GM20000 (cell line): ENCODE measurements at regions not wholly inside any gene's neighbourhood (a gene's known extent, or its start where the extent isn't known, plus 50 kb on each side); places are given as distances from the start of the nearest gene placed in this dataset.

ENCODE experiments used
- DNase-seq: peaks from one replicate; pipeline ENCODE4 v3.0.0; 2012; ENCODE audit warnings: low spot score
- TF ChIP-seq, protein P1 (sequence below): IDR thresholded peaks from 2 replicates; pipeline ENCODE4 v1.5.1; 2012; ENCODE audit warnings: mild to moderate bottlenecking, control low read depth; ENCODE audit errors: extremely low read depth, missing control alignments

DNA sequence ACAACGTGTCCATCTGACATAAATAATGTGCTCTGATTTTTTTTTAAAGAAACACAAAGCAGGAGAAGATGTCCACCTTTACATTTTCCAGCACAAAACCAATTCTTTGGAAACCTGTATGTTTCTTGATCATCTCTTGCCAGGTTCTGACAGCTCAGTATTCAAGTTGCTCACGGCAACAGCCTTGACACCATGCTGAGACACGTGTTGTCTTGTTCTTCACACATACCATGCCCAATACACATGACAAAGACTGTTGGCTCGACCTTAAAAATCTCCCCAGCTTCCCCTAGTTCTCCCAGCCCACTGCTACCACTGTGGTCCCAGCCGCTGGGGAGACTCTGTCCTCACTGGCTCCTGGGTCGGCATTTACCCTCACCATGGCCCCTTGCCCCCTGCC is 518.9 kb downstream of the PREX1 start:
- TF ChIP-seq, protein P1, sequence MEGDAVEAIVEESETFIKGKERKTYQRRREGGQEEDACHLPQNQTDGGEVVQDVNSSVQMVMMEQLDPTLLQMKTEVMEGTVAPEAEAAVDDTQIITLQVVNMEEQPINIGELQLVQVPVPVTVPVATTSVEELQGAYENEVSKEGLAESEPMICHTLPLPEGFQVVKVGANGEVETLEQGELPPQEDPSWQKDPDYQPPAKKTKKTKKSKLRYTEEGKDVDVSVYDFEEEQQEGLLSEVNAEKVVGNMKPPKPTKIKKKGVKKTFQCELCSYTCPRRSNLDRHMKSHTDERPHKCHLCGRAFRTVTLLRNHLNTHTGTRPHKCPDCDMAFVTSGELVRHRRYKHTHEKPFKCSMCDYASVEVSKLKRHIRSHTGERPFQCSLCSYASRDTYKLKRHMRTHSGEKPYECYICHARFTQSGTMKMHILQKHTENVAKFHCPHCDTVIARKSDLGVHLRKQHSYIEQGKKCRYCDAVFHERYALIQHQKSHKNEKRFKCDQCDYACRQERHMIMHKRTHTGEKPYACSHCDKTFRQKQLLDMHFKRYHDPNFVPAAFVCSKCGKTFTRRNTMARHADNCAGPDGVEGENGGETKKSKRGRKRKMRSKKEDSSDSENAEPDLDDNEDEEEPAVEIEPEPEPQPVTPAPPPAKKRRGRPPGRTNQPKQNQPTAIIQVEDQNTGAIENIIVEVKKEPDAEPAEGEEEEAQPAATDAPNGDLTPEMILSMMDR: no peak
- no peak for DNase-seq

DNA sequence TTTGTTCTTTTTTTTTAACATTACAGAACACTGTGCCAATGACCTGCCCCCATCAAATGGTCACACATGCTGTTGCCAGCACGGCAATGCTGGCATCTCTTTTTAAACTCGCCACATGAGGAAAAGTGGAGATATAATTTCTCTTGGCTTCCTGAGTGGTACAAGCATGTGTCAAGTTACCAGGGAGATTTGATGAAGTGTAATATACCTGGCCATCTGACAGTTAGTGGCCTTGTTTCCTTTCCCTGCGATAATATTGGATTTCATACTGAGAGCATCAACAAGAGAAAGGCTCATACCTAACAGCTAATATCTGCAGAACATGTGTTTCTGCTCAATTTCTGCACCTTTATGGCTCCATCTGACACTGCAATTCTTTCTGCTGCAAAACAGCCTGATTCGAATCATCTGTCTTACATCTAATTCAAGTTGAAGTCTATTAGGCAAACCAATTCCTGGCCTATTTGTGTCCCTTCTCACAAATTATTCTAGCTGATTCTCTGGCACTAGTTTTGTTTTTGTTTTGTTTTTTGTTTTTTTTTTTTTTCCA is 519.5 kb downstream of the PREX1 start:
- TF ChIP-seq, protein P1: no peak
- DNase-seq: no peak

DNA sequence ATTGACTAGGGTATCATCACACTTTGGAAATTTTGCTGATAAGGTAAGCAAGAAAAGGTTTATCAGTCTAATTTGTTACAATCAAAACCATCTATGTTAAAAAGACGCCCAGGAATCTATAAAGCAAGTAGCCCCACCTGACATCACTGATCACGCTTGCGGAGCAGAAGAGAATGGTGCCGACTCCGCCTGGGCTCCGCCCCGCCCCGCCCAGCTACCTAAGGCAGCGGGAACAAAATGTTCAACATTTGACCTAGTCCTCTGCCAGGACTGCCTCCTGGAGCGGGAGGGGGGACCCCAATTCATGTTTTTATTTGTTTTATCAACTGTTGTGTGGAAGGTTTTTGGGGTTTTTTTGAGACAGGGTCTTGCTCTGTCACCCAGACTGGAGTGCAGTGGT is 520.5 kb downstream of the PREX1 start:
- TF ChIP-seq, protein P1: no peak
- DNase-seq: no peak

DNA sequence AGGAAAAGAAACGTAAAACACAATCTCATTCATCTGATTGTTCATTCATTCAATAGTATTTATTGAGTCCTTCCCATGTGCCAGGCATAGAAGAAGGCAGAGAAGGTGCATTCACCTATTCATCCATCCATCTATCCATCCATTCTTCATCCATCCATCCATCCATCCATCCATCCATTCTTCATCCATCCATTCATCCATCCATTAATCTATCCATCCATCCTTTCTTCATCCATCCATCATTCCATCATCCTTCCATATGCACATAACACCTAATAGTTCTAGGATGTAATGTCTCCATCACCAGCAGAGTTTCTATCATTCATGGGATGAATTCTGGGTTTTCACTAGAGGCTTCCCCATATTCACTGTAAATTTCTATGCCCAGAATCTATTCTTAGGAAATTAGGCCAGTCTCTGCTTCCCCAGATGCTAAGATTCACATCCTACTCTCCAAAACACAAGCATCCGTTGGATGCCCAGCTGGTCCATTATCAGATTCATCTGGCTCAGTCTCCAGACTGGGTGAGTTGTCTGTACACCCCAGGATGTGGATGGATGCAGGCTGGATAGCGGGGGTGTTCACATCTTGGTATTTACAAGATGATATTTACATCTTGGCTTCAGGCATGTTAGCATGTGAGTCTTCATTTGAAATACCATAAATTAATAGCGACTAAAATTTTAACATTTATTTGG is 517.7 kb upstream of the SULF2 start:
- DNase-seq: no peak
- TF ChIP-seq, protein P1: no peak

DNA sequence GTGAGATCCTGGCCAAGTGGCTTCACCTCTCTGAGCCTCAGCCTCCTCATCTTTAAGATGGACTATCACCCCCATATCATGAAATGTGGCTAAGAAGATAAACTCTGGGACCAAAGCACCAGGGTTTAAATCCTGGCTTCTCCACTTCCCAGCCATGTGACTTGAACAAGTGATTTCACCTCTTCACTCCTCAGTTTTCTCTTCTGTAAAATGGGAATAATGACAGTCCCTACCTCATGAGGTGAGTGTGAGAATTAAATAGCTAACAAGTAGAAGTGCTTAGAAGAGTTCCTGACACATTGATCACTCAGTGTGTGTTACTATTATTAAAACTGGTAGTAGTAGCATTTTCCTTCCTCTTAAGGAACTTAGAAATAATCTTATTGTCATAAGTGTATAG is 516.9 kb upstream of the SULF2 start:
- TF ChIP-seq, protein P1: no peak
- DNase-seq: no peak

DNA sequence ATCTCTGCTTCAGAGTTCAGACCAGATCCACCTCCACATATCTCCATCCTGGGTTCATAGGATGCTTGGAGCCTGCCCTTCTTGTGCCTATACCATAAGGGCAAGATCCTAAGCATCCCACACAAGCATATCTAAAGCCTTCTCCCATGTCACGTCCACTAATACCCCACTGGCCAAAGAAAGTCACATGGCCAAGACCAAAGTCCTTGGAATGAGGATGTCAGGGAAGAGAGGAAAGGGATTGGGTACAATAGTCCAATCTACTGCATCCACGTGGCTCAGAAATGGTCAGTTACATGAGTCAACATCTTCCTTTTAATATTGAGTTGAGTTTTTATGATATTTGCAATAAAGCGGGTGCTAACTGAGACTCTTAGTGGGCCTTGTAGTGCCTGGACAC is 515.9 kb upstream of the SULF2 start:
- no peak for DNase-seq
- TF ChIP-seq, protein P1: no peak

DNA sequence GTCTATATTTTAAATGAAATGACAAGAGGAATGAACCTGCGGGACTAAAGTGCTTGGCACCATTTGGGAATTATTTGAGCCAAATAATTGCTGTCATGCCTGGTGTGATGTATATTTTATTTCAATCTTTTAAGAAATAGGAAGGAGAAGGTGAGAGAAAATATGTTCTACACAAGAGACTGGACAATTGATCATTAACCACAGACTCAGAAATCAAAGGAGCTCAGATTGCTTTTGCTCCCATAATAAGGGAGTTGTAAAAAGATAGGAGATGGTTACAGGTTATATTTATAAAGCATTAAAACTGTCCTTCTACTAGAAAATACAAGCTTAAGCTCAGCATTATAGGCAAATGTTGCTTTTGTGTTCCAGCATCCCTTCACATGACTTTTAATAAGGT is 515.2 kb upstream of the SULF2 start:
- TF ChIP-seq, protein P1: no peak
- no peak for DNase-seq
